DOHH2 (cell line): ENCODE measurements at regions not wholly inside any gene's neighbourhood (a gene's known extent, or its start where the extent isn't known, plus 50 kb on each side); places are given as distances from the start of the nearest gene placed in this dataset.

Experiments used
- H3F3A ChIP-seq: fragments of 200-600 bp; sonication (generic), shearing (Covaris generic); 2 replicates; pipeline ENCODE4 v1.6.0; 2016; ENCODE audit warnings: antibody characterized with exemption, mild to moderate bottlenecking; ENCODE audit not compliant: control insufficient read depth, insufficient read depth
- H3K27ac ChIP-seq: fragments of 200-600 bp; sonication (generic); 2 replicates; pipeline ENCODE4 v1.5.1; 2014; ENCODE audit warnings: low read depth, mild to moderate bottlenecking, low read length, moderate library complexity
- H3K27me3 ChIP-seq: fragments of 200-600 bp; sonication (generic); 2 replicates; pipeline ENCODE4 v1.6.1; 2014; ENCODE audit warnings: mild to moderate bottlenecking, low read length, mixed read lengths; ENCODE audit not compliant: control insufficient read depth
- H3K36me3 ChIP-seq: fragments of 200-600 bp; sonication (generic); 2 replicates; pipeline ENCODE4 v1.6.1; 2014; ENCODE audit warnings: mild to moderate bottlenecking, low read length, moderate library complexity, mixed read lengths; ENCODE audit not compliant: control insufficient read depth
- H3K4me1 ChIP-seq: fragments of 200-600 bp; sonication (generic); 2 replicates; pipeline ENCODE4 v1.6.1; 2014; ENCODE audit warnings: mild to moderate bottlenecking, low read length, mixed read lengths; ENCODE audit not compliant: control insufficient read depth
- H3K4me2 ChIP-seq: fragments of 200-600 bp; sonication (generic); 2 replicates; pipeline ENCODE4 v1.6.0; 2014; ENCODE audit warnings: mild to moderate bottlenecking, low read length, moderate library complexity
- H3K4me3 ChIP-seq: fragments of 200-600 bp; sonication (generic); 2 replicates; pipeline ENCODE4 v1.5.1; 2014; ENCODE audit warnings: mild to moderate bottlenecking, low read length, mixed read lengths
- H3K79me2 ChIP-seq: fragments of 200-600 bp; sonication (generic); 2 replicates; pipeline ENCODE4 v1.6.1; 2014; ENCODE audit warnings: mild to moderate bottlenecking, low read length, mixed read lengths; ENCODE audit not compliant: control insufficient read depth
- H3K9me2 ChIP-seq: fragments of 200-600 bp; sonication (generic); replicated peaks from 2 replicates; pipeline ENCODE4 v1.6.1; 2014; ENCODE audit warnings: mild to moderate bottlenecking, low read length, mixed read lengths; ENCODE audit not compliant: control insufficient read depth
- H3K9me3 ChIP-seq: fragments of 200-600 bp; sonication (generic); 2 replicates; pipeline ENCODE4 v1.6.1; 2014; ENCODE audit warnings: antibody characterized with exemption, low read length, mixed read lengths; ENCODE audit not compliant: control insufficient read depth, insufficient read depth
- H4K20me1 ChIP-seq: fragments of 200-600 bp; sonication (generic); 2 replicates; pipeline ENCODE4 v1.6.0; 2014; ENCODE audit warnings: low read depth, mild to moderate bottlenecking, antibody characterized with exemption, low read length, moderate library complexity; ENCODE audit not compliant: control insufficient read depth, insufficient read depth
- CTCF ChIP-seq: fragments of 200-600 bp; sonication (generic); IDR thresholded peaks from one replicate; pipeline ENCODE4 v1.5.1; 2014; ENCODE audit warnings: antibody characterized with exemption, mild to moderate bottlenecking, low read depth, low read length; ENCODE audit not compliant: poor library complexity, severe bottlenecking
- EZH2phosphoT487 ChIP-seq: fragments of 200-600 bp; sonication (generic); IDR thresholded peaks from 2 replicates; pipeline ENCODE4 v1.6.1; 2017; ENCODE audit warnings: borderline replicate concordance, mild to moderate bottlenecking, antibody characterized with exemption, low read length, moderate library complexity, mixed read lengths

GRCh38 chrX:25853002-25853479 lies 285.1 kb upstream of the MAGEB18 start:
- Histone ChIP-seq H3K9me3 (no peaks in the 10 kb centered on the region), H3K79me2 (no peaks in the 10 kb centered on the region), H3K36me3 (no peaks in the 10 kb centered on the region), H4K20me1 (no peaks in the 10 kb centered on the region), H3K4me2 (no peak overlapping the region), H3K27me3 (no peaks in the 10 kb centered on the region), H3F3A (no peaks in the 10 kb centered on the region), H3K4me1 (no peaks in the 10 kb centered on the region), H3K4me3 (no peak overlapping the region), H3K9me2 (no peaks in the 10 kb centered on the region), H3K27ac (no peak overlapping the region)
- TF ChIP-seq CTCF (no peak), EZH2phosphoT487 (no peak)

GRCh38 chrX:25858273-25858880 lies 279.8 kb upstream of the MAGEB18 start:
- no peak overlapping the region for H3K4me3 ChIP-seq
- no peak overlapping the region for H3K27ac ChIP-seq
- no peaks in the 10 kb centered on the region for H4K20me1 ChIP-seq
- no peaks in the 10 kb centered on the region for H3K9me2 ChIP-seq
- H3F3A ChIP-seq, result no peaks in the 10 kb centered on the region
- no peaks in the 10 kb centered on the region for H3K4me1 ChIP-seq
- H3K79me2 ChIP-seq, result no peaks in the 10 kb centered on the region
- no peaks in the 10 kb centered on the region for H3K27me3 ChIP-seq
- H3K36me3 ChIP-seq, result no peaks in the 10 kb centered on the region
- no peak for TF ChIP-seq EZH2phosphoT487
- no peak for TF ChIP-seq CTCF
- no peak overlapping the region for H3K4me2 ChIP-seq
- H3K9me3 ChIP-seq, result no peaks in the 10 kb centered on the region

GRCh38 chrX:25860322-25860721 lies 277.8 kb upstream of the MAGEB18 start:
- no peaks in the 10 kb centered on the region for H3K9me2 ChIP-seq
- no peaks in the 10 kb centered on the region for H3K9me3 ChIP-seq
- no peak overlapping the region for H3K4me2 ChIP-seq
- no peak overlapping the region for H3K27ac ChIP-seq
- TF ChIP-seq CTCF (no peak), EZH2phosphoT487 (no peak)
- H3K36me3 ChIP-seq, result no peaks in the 10 kb centered on the region
- no peaks in the 10 kb centered on the region for H4K20me1 ChIP-seq
- no peaks in the 10 kb centered on the region for H3K27me3 ChIP-seq
- H3K4me1 ChIP-seq, result no peaks in the 10 kb centered on the region
- no peak overlapping the region for H3K4me3 ChIP-seq
- no peaks in the 10 kb centered on the region for H3F3A ChIP-seq
- no peaks in the 10 kb centered on the region for H3K79me2 ChIP-seq
